ENCODE measurements at regions not wholly inside any gene's neighbourhood (a gene's known extent, or its start where the extent isn't known, plus 50 kb on each side); places are given as distances from the start of the nearest gene placed in this dataset.

GRCh38 chr3:27630885-27631284 lies 91.2 kb downstream of the EOMES start (continued):
- TF ChIP-seq ZNF462 (CRISPR knock-in tag; IDR thresholded peaks at IDR 0.05) (no peak), EZH2 (IDR thresholded peaks at IDR 0.05; ENCODE audit: low read depth, unreplicated experiment) (no peak), CREB1 (CRISPR knock-in tag; IDR thresholded peaks at IDR 0.05; ENCODE audit: low read depth) (no peak)

- Histone ChIP-seq H3K27me3 (ENCODE audit: insufficient read depth) (peaks cover 15% of the 10 kb centered on the region), H3K9me2 (ENCODE audit: insufficient read depth) (peaks cover 3% of the 10 kb centered on the region; the same call in 1 of the 2 replicates), H3K4me3 (no peak overlapping the region), H3K36me3 (ENCODE audit: insufficient read depth) (no peaks in the 10 kb centered on the region), H3K27ac (ENCODE audit: low read depth) (no peak overlapping the region), H3K79me2 (replicated peaks; ENCODE audit: insufficient read depth) (no peaks in the 10 kb centered on the region), H3F3A (replicated peaks; ENCODE audit: low read depth) (no peaks in the 10 kb centered on the region), H3K4me1 (ENCODE audit: insufficient read depth) (no peaks in the 10 kb centered on the region; the same call in 1 of the 2 replicates), H4K20me1 (replicated peaks; ENCODE audit: insufficient read depth) (no peaks in the 10 kb centered on the region), H2AFZ (no peak overlapping the region), H3K4me2 (no peak overlapping the region)
- H3K36me3 Mint-ChIP-seq (ENCODE audit: low read depth): no peaks in the 10 kb centered on the region
- H3K9me3 Mint-ChIP-seq: peaks cover 3% of the 10 kb centered on the region; the same call in 1 of the 3 replicates
- peaks cover 11% of the 10 kb centered on the region for H3K4me1 Mint-ChIP-seq
- H3K4me3 Mint-ChIP-seq: no peak overlapping the region
- peaks cover 5% of the 10 kb centered on the region for H3K27me3 Mint-ChIP-seq (ENCODE audit: insufficient read depth, low read depth, poor library complexity)
- DNase-seq (ENCODE audit: low spot score): no peak
- no peak overlapping the region for H3K27ac Mint-ChIP-seq
- ATAC-seq: no peak
- TF ChIP-seq ZNF331 (CRISPR knock-in tag; IDR thresholded peaks at IDR 0.05; ENCODE audit: low read depth): no peak
- TF ChIP-seq REST (IDR thresholded peaks at IDR 0.05; ENCODE audit: unreplicated experiment): no peak
- TF ChIP-seq POLR2AphosphoS5 (IDR thresholded peaks at IDR 0.05; ENCODE audit: low read depth): no peak
- TF ChIP-seq ETS1 (IDR thresholded peaks at IDR 0.05): no peak
- no peak for TF ChIP-seq CREB1 (CRISPR knock-in tag; IDR thresholded peaks at IDR 0.05; ENCODE audit: low read depth)
- no peak for TF ChIP-seq ZNF114 (CRISPR knock-in tag; IDR thresholded peaks at IDR 0.05)
- TF ChIP-seq EZH2phosphoT487 (IDR thresholded peaks at IDR 0.05; ENCODE audit: unreplicated experiment): no peak
- TF ChIP-seq STAT1 (IDR thresholded peaks at IDR 0.05; ENCODE audit: unreplicated experiment): no peak
Measured at GRCh38 chr3:27629366-27629765, 92.8 kb downstream of the EOMES start.

All from GM23338 (cell line).